ENCODE measurements at regions not wholly inside any gene's neighbourhood (a gene's known extent, or its start where the extent isn't known, plus 50 kb on each side); places are given as distances from the start of the nearest gene placed in this dataset.
A peak's percentile ranks its signal among the peaks of the same experiment; 100 is the strongest.
"Not testable (repeated sequence)": the region's sequence is repeated elsewhere in the genome, so short reads cannot be mapped to it uniquely, and the experiment has no call there.

DNA sequence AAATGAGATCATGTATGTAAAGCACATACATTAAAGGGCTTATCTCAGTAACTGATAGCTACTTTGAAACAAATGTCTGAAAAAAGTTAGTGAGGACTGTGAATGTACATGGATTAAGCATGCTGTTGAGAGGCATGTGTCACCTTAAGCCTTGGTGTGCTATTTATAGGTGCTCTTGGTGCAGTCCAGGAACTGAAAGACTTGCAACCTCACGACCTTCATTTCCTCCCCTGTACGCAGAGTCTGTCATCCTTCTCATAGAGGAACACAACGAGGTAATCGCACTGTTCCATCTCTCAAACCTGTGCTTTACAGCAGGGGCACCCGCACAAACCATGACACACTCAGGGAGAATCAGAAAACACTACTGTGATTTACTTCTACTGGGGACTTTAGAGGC, 65.6 kb downstream of the UFM1 start:
- DNase-seq, result peak; percentile 0

DNA sequence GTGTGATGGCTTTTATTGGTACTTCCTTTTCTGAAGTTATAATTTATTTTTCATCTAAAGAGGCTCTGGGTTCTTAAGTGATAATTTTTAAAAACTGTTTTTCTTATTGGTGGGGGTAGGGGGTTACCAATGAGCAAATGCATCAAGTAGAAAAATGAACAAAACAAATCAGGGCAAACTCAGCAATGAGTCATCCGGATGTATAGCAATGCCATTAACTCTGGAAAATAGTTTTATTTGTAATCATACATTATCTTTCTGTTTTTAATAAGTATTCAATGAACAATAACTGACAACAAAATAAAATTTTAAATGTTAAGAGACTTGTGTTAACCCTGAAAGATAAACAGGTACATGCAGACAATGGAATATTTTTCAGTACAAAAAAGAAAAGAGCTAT, 67.6 kb downstream of the UFM1 start:
- DNase-seq, result no peak

DNA sequence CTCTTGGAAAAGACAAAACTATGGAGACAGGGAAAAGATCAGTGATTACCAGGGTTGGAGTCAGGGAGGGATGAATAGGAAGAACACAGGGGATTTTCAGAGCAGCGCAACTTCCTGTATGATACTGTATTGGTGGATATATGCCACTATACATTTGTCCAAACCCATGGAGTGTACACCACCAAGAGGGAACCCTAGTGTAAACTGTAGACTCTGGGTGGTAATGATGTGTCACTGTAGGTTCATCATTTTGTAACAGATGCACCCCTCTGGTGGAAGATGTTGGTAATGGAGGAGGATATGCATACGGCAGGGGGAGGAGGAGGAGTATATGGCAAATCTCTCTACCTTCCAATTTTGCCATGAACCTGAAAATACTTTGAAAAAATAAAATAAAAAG, 68.1 kb downstream of the UFM1 start:
- peak; percentile 6 for DNase-seq

DNA sequence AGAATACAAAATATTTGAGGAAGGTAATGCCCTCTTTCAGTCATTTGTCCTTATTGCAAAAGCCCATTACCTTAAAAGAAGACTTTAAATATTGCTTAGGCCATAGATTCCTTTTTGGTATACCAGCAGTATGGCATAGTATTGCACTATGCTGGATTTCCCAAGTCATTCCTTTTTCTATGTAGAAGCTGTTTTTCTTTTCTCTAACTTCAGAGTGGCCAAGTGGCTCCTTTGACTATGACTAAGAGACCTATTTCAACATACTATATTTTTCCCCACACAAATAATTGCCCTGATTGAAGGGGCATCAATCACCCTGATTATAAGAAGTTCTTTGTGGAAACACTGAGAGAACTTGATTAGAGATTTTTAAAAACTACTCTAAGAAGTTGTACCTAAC, 68.6 kb downstream of the UFM1 start:
- no peak for DNase-seq

DNA sequence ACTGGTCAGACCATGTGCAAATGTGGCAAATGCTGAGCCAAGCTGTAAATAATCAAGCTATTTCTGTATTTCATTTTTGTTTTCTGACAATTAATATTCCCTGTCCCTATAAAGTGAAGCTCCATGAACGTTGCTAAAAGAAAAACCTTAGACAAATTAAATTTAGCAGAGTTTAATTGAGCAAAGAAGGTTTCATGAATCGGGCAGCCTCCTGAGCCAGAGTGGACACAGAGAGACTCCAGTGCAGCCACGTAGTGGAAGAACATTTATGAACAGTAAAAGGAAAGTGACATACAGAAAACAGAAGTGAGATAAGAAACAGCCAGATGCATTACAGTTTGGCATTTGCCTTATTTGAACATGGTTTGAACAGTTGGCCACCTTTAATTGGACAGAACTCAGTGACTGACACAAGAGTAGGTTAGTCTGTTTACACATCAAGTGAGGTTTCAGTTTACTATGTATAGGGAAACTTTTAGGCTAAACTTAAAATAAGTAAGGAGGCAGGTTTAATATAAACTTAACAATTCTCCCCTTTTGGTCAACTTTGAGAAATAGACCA, 69.7 kb downstream of the UFM1 start:
- DNase-seq, result no peak

DNA sequence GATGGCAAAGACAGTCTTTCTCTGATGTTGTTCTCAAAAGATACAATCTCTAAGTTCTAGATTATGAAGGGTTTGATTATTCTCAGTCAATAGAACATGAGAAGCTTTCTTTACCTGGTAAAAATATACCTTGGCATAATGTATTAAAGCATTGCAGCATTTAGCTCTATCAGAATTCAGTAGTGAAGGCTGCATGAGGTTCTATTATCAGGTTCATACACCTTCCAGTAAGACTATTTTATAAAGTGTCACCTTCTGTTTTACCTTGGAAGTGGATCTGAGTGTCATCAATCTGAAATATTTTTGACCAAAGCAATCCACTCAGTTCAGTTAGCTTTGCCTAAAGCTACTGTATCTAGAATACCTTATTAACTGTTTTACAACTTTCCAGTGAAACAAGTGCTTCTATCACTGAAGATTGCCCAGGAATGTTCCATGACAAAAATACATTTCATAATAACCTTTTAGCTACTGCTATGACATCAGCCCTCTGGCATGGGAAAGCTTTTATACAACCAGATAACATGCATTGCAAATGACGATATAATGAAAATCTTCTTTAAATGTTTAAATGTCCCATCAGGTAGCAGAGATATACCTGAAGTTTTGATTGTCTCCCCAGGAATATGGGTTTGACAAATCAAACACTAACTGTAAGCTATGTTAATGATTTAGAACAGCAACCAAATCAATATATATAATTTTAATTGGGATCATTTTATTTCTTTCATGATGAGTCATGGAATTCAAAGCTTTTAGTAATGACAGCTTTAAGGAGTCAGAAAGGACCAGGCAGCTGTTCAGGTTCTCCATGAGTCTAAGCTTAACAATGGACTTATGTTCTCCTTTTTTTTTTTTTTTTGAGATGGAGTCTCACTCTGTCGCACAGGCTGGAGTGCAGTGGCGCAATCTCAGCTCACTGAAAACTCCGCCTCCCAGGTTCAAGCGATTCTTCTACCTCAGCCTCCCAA, 72.2 kb downstream of the UFM1 start:
- no peak for DNase-seq

DNA sequence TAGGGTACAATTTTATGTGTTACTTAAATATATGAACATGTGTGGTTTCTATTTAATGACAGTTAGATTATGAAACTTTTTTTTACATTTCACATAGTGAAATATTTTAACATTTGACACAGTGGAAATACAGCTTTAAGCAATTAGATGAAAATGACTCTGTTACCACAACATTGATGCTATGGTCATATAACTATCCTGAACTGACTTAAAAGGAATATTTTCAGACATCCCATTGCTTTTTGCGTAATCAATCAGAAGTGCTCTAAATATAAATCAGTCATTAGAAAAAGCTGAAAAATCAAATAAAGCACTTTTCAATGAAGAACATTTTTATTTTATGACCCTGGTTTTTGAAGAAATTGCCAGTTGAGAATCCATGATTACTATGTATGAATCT, 80.3 kb downstream of the UFM1 start:
- DNase-seq, result no peak

DNA sequence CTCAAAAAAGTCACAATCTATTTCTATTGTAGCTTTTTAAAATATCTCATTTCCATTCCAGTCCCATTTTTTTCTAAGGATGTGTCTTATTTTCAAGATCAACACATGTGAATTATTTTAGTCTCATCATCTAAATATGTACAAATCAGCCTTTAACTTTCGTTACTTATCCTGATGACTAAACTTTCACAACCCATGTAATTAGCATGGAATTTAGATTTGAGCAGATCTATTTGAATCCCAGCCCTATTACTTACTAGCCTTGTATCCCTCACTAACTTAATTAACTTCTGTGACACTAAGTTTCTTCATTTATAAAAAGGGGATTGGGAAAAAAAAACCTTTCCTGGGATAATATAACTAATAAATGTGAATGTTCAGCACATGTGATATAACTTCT, 81.1 kb downstream of the UFM1 start:
- no peak for DNase-seq

DNA sequence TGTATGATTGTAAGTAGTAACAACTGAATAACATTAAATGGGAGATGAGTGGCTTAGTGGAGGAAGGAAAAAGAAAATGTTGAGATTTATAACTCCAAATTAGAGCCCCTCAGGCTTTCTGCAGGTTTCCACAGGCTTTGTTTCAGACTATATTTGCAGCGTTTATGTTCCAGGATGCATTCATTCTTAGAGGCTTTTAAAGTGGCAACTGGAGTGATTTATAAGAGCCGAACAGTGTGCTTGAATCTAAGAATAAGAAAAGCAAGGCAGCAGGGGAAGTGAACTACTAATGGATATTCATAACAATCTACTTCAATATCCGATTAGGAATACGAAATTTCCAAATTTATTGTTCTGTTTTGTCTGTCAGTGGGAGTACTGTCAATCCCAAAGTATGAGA, 91.0 kb downstream of the UFM1 start:
- no peak for DNase-seq

DNA sequence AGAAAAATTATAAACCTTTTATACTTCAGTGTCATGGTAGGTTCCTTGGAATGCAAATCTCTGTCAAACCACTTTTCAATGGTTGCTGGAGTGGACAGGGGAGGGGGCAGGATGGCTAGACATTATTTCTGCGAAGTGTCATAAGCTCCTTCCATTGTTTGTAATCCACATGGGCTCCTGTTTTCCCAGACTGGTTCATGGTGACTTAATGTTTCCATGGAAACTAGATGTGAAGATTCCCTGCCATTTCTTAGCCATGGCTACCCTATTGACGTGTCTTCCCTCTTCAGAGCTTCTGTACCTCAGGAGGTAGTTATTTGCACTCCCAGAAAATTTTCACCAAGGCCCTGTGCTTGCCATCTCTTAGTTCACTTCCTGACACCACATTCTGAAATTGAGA, 95.3 kb downstream of the UFM1 start:
- DNase-seq, result no peak

DNA sequence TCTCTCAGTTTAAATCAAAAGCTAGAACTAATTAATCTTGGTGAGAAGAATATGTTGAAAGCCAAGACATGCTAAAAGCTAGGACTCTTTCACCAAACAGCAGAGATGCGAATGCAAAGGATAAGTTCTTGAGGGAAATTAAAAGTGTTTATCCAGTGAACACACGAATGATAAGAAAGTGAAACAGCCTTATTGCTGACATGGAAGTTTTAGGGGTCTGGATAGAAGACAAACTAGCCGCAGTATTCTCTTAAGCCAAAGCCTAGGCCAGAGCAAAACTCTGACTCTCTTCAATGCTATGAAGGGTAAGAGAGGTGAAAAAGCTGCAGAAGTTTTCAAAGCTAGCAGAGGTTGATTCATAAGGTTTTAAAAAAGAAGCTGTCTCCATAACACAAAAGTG, 103.0 kb downstream of the UFM1 start:
- DNase-seq, result no peak

DNA sequence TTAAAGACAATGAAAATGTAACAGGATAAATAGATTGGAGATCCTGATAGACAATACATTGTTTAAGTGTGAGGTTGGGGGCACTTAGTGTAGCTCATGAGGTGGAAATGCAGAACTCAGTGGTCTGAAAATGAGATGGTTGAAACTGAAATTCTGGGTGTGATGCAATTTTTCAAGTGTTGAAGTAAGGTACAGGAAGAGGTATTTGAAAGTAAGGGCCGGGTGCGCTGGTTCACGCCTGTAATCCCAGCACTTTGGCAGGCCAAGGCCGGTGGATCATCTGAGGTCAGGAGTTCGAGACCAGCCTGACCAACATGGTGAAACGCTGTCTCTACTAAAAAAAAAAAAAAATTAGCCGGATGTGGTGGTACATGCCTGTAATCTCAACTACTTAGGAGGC, 113.0 kb downstream of the UFM1 start:
- DNase-seq, result no peak

DNA sequence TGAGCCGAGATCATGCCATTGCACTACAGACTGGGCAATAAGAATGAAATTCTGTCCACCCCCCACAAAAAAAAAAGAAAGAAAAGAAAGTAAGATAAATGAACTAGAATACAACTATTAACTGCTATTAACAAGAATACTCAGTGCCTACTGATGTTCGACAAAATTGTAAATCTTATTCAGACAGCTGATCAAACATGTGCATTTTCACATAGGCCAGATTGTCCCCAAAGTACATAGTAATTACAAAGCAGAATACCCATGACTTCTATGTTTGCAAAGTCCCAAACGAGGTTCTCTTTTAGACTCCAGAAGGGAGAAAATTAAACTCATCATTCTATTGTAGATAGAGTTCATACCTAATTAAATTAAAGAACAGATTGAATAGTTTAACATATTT, 113.4 kb downstream of the UFM1 start:
- DNase-seq, result no peak

DNA sequence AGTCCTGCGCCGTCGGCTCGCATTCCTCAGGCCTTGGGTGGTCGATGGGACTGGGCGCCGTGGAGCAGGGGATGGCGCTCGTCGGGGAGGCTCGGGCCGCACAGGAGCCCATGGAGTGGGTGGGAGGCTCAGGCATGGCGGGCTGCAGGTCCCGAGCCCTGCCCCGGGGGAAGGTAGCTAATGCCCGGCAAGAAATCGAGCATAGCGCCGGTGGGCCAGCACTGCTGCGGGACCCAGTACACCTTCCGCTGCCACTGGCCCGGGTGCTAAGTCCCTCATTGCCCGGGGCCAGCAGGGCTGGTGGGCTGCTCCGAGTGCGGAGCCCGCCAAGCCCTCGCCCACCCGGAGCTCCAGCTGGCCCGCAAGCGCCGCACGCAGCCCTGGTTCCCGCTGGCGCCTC, 122.8 kb downstream of the UFM1 start:
- not testable (repeated sequence) for DNase-seq

DNA sequence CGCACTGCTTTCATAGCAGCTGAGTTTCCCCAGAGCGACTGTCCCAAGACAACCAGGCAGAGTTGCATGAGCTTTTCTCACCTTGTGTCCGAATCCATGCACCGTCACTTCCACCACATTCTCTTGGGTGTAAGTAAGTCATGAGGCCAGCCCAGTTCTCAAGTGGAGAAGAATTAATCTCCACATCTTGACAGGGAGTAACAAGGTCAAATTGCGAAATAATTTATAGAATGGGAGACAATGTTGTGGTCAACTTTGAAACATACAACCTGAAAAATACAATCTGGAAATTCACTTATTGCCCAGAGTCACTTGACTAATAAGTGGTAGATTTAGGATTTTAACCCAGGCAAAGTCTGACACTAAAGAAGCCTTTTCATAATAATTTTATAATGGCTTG, 123.7 kb downstream of the UFM1 start:
- no peak for DNase-seq

DNA sequence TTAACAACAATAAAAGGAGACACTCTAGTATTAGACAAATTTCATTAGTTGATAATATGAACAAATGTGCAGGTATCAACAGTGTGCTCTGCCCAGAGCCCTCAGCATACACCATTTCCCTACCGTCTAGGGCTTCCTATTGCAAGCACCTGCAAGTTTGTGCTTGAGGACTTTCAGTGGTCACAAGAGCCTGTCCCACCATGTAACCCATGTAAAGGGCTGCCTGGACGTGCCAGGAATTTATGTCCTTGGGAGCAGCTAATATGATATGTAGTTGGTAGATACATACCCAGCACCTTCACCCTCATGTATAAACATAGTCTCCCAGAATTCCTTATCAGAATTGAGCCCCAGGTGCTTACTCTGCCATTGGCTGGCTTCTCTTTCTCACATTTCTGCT, 128.0 kb downstream of the UFM1 start:
- no peak for DNase-seq

DNA sequence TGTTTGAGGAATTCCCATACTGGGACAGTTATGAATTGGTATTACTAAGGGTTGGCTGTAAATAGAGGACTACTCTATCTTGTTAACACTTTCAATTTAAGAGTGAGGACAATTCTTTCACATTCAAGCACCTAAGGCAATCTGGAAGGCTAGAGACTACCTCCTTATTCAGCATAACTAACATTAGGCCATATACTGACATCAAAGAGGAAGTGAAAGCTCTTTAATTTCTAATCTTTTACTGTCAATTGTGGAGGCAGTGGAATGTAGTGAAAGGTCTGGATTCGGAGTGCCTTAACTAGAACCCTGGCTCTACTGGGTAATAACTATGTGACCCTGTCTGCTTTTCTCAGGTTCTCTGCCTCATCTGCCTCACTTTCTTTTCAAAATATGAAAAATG, 134.0 kb downstream of the UFM1 start:
- DNase-seq, result no peak

DNA sequence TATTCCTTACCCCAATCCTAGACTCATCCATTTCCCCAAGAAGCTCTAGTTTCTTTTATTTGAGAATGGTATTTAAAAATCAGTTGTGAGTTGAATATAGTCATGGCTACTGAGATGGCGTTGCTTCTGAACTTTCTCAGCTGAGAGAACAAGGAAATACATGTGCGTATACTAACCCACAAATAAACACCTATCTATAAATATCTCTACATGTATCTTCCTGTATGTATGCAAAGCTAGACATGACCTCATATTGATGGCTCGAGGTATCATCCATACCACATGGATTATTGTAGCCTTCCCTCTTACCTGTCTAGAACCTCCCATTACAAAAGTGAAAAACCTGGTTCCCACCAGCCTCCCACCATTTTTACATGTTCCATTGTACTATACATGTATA, 141.0 kb downstream of the UFM1 start:
- DNase-seq, result no peak

DNA sequence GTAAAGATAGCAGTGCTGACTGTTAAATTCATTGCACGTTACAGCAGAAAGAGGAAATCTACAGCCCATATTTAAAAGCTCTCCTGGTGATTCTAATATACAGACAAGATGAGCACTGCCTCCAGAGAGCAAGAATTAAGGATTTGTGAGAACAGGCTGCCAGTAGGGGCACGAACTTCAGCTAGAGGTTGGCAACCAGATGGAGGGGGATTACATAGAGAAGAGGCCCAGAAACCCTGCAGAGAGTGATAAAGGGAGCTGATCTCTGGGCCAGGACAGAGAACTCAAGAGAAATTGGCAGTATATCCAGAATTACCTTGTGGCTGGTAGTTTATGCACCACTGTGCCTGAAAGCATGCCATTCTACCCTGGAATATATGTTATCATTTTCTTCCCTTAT, 144.8 kb downstream of the UFM1 start:
- DNase-seq, result no peak

DNA sequence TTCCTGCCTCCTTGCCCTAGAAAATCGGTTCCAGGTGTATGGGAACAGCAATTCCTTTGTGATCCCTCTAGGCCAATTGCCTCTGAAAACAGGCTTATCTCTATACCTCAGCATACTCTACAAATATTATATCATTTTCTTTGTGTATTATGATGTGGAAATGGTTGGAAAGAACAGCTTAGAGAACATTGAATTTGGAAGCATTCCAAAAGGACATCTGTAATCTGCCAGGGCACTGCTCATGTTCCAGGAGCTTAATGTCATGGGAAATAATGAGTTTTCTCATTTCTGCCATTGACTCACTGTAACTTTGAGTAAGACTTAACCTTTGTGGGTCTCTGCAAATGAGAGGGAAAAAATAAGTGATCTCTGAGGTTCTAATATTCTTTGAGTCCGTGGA, 147.3 kb downstream of the UFM1 start:
- DNase-seq, result no peak

DNA sequence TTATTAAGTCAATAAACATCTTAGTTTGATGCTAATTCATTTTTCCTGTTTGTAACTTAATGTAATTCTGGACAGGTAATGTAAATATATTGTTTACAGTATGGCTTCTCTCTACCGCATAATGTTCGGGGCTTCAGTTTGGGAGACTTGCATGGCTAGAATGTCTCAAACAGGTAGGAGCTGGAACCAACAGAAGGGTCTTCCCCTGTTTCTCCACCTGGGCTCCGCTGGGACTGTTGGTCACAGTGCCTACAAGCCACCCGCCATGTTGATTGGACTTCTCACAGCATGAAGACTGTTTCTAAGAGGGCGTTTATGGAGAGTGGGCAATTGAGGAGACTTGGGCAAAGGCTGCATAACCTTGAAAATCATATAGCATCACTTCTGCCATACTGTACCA, 148.6 kb downstream of the UFM1 start:
- DNase-seq, result no peak

DNA sequence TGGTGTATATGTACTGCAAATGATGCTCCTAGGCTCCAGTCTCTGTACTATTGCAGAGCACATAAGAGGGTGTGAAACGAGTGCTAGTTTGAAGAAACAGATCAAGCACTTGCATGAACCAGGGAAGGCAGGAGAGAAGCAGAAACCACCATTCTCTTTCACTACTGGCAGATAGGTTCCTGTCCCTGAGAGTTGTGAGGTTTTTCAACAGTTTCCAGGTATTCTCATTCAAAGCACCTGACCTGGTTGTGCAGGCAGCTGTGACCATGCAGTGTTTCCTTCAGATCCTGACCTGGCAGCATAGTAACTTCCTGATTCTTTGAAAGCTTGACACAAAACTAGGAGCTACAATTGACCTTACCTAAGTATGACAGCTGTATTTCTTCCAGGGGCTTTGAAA, 164.9 kb downstream of the UFM1 start:
- no peak for DNase-seq

DNA sequence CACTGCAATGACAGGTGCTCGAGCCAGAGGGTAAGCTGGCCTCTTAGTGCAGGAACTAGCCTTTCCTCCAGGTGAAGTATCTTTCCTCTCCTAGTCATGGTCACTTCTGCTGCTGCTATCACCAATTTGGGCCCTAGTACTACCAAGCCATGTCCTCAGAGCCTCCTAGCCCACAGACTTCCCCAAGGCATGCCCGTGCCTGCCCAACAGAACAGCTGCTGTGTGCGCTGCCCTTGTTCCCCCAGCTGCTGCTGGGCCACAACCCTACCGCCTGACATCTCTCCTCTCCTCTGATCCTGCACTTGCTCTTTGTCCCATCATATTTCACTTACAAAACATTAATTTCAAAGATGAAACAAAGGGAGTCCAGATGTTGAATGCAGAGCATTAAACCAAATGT, 168.5 kb upstream of the FREM2 start:
- DNase-seq, result no peak

DNA sequence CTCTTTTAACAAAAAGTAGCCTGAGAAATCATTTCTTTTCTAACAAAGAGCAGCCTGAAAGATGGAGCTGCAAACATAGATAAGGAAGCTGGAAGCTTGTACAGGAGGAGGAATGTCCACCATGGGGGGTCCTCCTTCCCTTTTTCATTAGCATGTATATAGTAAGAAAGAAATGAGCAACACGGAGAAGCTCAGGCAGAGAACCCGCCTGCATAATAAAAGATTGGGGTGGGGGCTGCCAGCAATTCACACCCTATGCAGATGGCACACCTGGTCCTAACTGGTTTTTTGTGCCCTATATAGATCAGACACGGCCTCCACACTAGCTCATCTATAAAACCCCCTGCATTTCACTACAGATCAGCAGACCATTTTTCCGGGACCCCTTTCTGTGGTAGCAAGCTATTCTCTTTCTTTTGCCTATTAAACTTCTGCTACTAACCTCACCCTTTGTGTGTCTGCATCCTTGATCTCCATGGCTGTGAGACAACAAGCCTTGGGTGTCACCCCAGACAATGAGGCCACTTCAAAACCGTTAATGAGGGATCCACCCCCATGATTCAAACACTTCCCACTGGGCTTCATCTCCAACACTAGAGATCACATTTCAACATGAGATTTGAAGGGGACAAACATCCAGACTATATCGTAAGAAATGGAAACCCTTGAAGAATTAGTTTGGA, 167.5 kb upstream of the FREM2 start:
- no peak for DNase-seq

All from dermis blood vessel endothelial cell (primary cell).